H4 (cell line): ENCODE measurements at regions not wholly inside any gene's neighbourhood (a gene's known extent, or its start where the extent isn't known, plus 50 kb on each side); places are given as distances from the start of the nearest gene placed in this dataset.

ENCODE experiments used
- DNase-seq: peaks from one replicate; pipeline ENCODE4 v3.0.0-alpha.2; 2015; ENCODE audit warnings: low spot score

DNA sequence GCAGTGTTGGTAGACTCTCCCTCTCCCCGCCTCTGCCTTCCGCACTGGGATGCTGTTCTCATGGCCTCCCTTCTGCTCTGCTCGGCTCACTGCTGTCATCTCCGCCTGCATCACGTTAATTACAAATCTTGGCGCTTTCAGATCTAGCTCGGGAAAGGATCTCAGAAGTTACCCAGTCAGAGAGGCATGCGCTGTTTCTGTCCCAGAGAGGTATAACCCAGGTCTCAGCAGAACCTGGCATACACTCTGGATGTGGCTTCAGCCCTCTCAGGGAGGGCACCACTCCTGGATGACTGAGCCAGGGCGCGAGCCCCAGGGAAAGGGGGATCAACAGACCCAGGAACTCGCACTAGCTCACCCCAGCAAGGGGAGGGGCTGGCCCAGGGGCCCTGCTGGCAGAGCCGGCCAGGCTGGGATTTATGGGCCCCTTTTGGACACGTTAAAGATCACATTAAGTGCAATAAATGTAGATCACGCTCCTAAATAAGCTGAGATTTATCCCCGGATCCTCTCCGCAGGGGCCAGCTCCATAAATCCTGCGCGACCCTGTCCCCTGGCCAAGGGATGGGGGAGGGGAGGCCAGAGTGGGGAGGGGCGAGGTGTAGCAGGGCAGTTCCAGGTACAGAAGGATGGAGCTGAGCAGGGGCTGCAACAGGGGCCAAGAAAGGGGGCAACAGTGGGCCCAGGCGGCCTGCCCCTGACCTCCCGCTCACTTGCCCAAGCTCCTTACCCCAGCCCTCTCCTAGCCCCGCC is 101.3 kb upstream of the ZBTB40 start:
- DNase-seq: no peak

DNA sequence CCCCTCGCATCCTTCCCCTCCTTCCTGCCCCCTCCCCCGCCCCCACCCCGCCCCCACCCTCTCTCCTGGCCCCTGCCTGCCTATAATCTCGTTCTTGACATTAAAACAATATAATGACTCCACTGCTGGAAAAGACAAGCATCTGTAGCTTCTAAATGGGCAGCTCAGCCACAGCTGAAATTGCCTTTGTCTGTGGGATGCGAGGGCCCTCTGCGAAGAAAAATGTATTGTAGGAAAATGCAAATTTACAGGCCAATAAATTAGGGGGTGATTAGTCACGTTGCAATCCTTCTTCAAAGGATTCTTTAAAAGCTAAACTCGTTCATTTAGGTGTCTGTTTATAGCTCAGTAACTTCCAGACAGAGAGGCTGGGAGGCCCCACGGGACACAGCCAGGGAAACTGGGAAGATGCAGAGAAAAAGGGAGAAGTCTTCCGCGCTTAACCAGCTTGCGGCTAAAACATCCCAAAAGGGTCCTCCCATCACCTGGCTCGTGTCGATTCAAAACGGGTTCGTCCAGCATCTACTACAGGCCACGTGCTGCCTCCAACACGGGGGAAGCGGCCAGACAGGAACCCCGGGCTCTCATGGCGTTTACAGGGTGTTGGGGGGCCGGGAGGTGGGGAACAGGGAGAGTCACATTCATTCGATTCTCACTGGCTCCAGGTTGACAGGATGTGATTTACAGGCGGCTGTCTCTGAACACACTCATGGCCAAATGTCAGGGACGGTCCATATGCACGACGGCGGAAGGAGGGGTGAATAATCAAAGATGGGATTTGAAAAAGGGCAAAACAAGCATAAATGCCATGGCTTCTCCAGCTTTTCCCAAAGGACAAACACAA is 100.5 kb upstream of the ZBTB40 start:
- DNase-seq: no peak

DNA sequence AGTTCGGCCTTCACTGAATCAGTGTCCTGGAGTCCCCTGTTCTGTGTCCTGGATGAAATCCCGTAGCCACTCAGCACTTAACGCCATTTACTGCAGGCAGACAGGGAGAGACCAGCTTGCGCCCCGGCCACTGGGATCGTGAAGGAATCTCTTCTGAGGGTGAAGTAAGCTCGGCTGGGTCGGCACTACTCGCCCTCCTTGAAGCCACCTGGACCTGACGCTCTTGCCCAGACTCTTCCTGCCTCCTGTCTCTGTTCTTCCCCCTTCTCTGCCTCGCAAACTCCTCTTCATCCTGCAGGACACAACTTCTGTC is 99.9 kb upstream of the ZBTB40 start:
- DNase-seq: no peak

DNA sequence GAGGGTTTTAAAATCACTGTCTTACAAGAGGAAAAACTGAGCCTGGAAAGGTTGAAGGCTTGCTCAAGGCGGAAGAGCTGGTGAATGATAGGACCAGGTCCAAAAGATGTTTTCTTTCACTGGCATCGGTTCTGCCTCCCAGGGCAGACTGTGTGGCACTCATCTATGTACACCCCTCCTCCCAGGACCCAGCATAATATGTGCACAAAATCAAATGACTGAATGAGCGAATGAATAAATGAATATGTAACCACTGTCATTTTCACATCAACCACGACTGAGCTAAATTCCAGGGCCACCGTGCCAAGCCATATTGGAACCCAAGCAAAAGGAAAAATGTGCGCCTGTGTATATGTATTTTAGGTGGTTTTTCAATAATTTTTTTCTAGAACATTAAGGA is 99.3 kb upstream of the ZBTB40 start:
- DNase-seq: no peak

DNA sequence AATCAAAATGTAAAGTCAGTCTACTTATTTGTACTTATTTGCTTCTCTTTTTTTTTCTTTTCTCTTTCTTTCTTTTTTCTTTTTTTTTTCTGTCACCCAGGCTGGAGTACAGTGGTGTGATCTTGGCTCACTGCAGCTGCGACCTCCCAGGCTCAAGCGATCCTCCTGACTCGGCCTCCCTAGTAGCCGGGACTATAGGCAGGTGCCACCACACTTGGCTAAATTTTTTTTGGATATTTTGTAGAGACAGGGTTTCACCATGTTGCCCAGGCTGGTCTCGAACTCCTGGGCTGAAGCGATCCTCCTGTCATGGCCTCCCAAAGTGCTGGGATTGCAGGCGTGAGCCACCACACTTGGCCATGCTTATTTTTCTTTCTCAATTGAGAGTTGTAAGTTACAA is 98.8 kb upstream of the ZBTB40 start:
- DNase-seq: no peak

DNA sequence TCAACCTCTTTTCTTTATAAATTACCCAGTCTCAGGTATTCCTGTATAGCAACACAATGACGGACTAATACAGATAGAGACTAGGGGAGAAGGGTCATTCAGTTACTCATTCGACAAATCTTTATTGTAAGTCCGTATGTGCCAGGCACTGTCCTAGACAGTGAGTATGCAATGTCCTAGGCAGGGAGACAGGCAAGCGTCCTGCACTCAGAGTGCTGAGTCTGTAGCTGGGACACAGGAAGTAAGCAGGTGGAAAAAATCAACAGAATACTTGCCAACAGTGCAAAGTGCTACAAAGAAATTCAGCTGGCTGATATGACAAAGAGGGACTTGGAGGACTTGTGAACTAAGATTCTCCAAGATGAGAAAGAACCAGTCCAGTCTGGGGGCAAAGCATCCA is 92.2 kb upstream of the ZBTB40 start:
- DNase-seq: no peak

DNA sequence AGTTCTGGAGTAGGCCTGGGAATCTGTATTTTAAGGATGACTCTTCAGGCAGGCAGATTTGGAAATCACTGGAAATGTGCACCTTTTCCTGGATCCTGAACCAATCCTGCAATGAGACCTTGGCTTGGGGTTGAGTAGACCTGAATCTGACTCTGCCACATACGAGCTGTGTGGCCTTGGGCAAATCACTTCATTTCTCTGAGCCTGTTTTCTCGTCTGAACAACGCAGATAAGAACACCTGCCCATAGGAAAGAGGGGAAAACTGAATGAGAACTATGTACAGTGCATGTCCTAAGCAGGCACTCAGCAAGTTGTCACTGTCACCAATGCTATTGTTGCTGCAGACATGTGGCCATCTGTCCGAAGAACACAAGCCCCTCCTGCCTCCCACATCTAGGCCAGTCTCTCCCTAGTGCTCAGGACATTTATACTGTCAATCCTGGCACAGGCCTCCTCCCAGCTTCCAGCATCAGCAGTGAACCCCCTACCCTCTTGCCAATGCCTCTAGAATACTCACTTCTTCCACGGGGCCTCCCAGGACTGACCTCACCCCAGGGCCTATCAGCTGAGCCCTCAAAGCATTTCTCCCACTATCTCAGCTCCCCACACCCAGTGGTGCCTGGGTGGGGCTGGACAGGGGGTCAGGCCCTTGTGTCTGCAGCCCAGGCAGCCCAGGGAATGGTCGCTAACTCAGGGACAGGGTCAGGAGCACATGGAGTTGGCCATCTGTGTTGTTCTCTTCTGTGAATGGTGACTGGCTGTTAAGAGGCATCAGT is 88.8 kb upstream of the ZBTB40 start:
- no peak for DNase-seq

DNA sequence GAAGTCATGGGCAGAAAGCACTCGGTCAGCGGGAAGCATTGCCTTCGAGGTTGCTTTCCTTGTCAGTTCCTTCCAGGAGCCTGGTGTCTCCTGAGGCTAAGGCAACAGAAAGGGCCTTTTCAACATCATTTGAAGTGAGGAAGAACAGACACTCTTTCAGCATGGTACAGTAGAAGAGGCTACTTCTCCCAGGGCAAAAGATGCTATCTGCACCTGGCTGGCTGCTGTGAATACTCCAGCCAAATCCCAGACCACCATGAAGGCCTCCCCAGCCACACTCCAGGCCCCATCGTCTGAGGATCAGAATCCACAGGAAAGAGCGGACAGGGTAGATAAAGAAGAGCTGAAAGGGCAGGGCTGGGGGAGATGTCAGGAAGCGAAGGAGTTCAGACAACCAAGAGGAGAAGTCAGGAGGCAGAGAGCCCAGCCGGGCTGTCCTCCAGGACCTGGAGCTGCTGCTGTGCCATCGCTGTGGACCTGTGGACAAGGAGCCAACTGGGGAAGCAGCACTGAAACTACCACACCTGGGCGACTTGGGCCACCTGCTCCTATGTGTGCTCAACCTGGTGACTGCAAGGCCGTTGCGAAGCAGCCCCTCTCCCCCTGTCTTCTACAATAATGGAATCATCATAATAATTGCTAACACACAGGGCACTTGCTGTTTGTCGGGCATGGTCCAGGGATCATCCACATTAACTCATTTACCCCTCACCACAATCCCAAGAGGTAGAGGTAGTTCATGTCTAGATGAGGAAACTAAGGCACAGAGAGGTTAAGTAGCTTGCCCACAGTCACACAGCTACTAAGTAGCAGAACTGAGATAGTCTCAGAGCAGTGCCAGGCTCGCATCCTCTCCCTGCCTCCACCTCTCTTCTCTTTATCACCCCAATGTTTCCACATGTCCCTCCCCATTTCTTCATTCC is 88.0 kb upstream of the ZBTB40 start:
- DNase-seq: no peak

DNA sequence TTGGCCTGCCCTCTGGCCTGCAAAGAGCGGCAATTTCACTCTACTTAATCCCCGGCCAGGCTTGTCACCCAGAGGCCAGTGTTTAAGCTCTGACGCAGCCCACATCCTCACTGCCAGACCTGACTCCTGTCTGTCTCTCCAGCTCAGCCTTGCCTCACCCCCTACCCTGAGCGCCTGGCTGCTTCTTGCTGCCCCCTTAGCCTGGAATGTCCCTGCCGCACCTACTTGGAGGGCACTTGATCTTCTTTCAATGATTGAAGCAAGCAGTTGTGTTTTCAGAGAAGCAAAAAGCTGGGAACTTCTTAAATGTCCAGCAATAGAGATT is 87.4 kb upstream of the ZBTB40 start:
- no peak for DNase-seq

DNA sequence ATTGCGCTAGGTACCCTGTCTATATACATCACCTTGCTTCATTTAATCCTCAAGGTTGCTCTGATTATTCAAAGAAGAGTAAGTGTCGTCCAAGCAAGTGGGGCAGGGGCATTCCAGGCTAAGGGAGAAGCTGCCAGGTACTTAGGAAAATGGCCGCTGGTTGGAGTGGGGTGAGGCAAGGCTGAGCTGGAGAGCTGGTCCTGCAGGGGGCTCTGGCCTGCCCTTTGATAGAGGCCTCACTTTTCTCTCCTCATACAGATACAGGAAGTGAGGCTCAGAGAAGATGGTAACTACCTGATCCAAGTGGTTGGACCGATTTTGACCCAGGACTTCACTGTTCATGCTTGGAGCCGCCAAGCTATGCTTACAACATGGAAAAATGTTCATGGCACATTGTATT is 86.9 kb upstream of the ZBTB40 start:
- no peak for DNase-seq

DNA sequence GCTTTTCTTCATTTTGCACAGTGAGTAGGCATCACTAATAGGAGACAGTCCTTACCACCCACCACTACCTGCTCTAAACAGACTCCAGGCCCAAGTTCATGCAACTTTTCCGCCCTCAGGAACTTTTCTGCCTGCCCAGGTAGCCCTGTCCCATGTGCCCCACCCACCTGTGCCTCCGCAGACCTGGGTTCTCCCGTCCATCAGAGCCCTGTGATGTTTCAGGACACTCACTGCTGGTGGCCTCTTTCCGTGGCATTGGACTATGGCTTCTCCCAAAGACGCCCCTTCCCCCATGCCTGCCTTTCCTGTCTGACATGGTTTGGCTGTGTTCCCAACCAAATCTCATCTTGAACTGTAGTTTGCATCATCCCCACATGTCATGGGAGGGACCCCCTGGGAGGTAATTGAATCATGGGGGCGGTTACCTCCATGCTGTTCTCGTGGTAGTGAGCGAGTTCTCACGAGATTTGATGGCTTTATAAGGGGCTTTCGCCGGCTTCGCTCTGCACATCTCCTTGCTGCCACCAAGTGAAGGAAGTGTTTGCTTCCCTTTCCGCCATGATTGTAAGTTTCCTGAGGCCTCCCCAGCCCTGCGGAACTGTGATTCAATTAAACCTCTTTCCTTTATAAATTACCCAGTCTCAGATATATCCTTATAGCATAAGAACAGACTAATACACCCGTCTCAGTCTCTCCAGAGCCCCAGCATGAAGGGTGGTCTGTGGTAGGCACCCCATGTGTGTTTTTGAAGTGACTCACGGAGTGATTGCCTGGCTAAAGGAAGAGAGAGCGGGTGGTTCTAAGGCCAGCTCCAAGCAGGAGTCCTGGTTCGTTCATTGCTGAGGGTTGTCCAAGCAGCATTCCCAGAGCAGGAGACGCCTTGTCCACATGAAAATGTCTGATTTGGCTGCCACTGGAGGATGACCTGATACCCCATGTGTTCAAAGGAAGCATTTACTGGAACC is 86.0 kb upstream of the ZBTB40 start:
- DNase-seq: no peak

DNA sequence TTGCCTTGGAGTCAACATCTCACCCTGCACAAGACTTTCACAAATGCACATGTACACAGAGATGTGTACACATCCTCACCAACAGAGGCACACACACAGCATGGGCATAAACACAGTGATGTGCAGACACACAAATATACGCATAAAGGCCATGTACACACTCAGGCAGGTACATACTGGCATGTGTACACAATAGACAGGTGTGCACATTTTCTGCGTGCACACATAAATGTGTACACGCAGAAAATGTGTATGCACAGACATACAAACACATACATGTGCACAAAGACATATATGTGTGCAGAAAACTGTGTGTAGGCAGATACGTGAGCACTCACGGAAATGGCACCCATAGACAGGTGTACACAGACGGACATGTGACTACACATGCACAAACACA is 85.3 kb upstream of the ZBTB40 start:
- no peak for DNase-seq

DNA sequence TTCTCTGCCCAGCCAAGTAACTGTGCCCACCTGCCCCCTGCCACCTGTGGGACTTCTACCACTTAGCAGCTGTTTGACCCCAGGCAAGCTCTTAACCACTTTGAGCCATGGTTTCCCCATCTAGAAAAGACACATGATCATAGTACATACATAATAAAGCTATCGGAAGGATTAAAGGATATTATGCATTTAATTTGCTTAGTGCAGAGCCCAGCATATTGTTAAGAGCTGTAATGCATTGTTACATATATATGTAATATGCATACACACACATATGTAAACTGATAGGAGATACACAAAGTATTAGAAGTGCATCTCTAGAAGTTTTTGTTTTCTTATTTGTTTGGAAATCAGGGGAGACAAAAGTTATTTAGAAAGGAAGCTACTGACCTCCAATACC is 83.5 kb upstream of the ZBTB40 start:
- DNase-seq: no peak

DNA sequence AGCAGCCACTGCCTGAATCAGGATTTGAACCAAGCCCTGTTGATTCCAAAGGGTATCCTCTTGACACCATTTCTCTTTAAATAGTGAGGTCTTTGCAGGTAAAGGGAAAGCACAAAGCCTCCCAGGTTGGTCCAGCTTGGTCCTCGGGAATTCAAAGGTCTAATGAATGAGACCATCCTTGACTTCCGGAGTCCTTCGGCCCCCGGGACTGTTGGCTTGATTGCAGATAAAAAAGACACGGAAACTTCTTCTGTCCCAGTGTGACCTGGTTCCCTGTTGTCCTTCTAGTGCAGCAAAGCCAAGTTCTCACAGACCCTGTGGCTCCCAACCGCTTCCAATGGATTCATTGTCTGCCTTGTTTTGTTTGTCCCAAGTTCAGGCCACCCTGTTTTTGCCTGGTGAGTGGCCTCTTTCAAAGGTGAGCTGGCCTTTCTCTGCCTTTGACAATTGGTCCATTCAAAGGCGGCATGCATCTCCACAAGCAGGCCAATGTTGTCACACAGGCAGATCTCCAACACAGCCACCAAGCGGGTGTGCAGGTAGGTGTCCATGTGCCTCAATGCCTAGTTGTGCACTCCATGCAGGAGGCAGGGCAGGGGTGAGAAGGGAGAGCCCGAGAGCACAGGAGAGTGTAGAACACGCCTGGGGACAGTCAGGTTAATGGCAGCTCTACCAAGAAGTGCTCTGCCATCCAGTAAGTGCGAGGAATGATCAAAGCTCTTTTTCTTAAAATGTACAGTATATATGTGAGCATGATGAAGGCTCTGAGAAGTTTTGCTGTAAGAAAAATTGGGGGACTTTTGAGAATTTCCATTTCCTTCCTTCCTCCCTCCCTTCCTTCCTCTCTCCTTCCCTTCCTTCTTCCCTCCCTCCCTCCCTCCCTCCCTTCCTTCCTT is 82.1 kb upstream of the ZBTB40 start:
- no peak for DNase-seq

DNA sequence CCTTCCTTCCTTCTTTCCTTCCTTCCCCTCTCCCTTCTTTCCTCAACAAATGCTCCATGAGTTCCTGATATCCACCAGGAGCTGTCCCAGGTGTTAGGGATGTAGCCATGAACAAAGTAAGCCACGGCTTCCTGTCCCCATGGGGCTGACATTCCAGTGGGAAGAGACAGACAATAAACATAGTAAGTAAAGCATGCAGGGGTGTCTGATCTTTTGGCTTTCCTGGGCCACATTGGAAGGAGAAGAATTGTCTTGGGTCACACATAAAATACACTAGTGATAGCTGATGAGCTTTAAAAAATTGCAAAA is 81.5 kb upstream of the ZBTB40 start:
- no peak for DNase-seq

DNA sequence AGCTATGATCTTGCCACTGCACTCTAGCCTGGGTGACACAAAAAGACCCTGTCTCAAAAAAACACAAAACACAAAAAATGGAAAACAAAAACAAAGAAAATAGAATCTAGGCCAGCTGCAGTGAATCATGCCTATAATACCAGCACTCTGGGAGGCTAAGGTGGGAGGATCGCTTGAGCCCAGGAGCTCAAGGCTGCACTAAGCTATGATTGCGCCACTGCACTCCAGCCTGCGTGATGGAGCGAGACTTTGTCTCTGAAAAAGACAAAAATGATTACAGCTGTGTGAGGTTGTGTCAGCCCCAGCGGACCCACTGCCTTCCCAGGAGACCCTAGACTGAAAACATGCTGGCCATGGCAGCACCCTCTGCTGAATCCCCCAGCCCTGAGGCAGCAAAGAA is 80.2 kb upstream of the ZBTB40 start:
- DNase-seq: no peak

DNA sequence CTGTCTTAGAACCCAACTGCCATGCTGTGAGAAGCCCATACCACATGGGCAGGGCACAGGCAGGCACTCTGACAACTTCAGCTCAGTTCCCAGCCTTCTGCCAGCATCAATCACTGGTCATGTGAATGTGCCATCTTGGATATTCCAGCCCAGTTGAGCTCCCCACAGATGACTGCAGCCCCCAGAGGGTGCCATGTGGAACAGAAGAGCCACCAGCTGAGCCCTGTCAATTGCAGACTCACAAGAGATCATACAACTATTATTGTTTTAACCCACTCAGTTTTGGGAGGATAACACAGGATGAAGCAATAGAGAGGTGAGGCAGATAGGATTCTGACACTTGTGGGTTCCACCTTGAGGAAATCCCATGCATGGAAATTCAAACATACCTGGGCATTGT is 78.4 kb upstream of the ZBTB40 start:
- DNase-seq: no peak

DNA sequence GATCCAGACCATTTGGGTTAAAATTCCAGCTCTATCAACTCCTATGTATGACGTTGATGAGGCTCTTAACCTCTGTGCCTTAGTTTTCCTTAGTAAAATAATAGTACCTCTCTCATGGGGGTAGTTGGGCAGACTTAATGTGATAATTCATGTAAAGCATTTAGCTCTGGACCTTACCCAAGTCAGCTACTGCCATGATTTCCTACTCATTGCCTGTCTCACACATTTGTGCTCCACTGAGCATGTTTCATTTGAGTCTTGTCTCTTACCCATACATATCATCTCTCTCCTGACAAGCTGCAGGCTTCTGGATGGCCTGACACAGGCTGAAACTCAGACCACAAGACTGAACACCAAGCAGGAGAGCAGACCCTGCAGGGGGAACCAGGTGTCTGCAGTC is 77.7 kb upstream of the ZBTB40 start:
- DNase-seq: no peak

DNA sequence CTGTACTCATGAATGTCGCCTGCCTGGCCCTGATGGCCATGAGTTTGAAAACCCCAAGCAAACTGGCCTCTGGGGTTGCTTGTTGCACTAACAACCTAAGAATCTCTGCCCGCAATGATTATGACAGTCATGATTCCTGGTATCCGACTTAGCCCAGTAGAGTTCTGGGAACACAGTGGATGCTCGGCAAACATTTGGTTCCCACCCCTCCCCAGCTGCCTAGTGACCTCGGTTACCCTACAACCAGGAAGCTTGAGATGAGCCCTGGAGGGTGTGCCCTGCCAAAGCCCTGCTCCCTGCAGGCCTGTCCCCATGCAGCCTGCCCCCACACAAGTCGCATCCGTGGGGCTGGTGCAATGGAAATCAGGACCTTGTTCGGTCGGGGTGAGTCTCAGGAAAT is 76.0 kb upstream of the ZBTB40 start:
- no peak for DNase-seq

DNA sequence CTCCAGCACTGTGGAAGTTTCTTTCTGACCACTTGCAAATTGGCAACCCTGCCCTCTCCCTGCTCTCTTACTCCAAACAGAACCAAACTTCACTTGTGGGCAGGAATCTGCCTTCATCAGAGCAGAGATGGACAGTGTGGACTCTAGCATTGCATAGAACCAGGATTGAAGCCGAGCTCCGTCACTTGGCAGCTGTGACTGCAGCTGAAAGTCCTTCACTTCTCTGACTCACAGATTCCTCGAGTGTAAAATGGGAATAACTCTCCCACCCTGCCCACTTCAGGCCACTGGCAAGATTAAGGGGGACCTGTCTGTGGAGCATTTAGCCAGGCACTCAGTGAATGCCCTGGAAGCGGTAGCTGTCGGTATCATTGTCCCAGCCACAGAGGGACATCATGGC is 75.7 kb upstream of the ZBTB40 start:
- no peak for DNase-seq
